CD4-positive, alpha-beta memory T cell (primary cell): ENCODE measurements at regions not wholly inside any gene's neighbourhood (a gene's known extent, or its start where the extent isn't known, plus 50 kb on each side); places are given as distances from the start of the nearest gene placed in this dataset.
A peak's percentile ranks its signal among the peaks of the same experiment; 100 is the strongest.

ENCODE experiments used
- CTCF ChIA-PET: fragments of 350-600 bp; sonication (Branson Sonifier 250); formaldehyde crosslinking; loops from one replicate; lab custom pipeline; 2021; ENCODE audit warnings: inconsistent platforms; ENCODE audit not compliant: partially characterized antibody; lab: Charles Lee
- POLR2A ChIA-PET: fragments of 350-600 bp; sonication (Branson Sonifier 250); formaldehyde crosslinking; loops from one replicate; lab custom pipeline; 2021; ENCODE audit not compliant: partially characterized antibody; lab: Charles Lee
- DNase-seq, 5 donors: peaks; one replicate each; pipeline versions ENCODE4 v3.0.0 to v3.0.0-alpha.2; 2020 to 2022; ENCODE audit warnings: mixed read lengths in 1 of 5
- H3K27ac ChIP-seq: one replicate; pipeline ENCODE4 v1.7.0; 2013; ENCODE audit warnings: low read depth, low read length
- H3K27me3 ChIP-seq: 2 replicates; pipeline ENCODE4 v1.7.0; 2013; ENCODE audit warnings: mild to moderate bottlenecking, low read length, moderate library complexity; ENCODE audit not compliant: insufficient read depth
- H3K36me3 ChIP-seq: 2 replicates; pipeline ENCODE4 v1.7.0; 2013; ENCODE audit warnings: mild to moderate bottlenecking, low read length, moderate library complexity; ENCODE audit not compliant: insufficient read depth
- H3K4me1 ChIP-seq: 2 replicates; pipeline ENCODE4 v1.7.0; 2013; ENCODE audit warnings: mild to moderate bottlenecking, low read length, moderate library complexity; ENCODE audit not compliant: insufficient read depth
- H3K4me3 ChIP-seq, 2 donors: one replicate each; pipeline ENCODE4 v1.7.0; 2013; ENCODE audit warnings: low read length in 2 of 2, mild to moderate bottlenecking in 1 of 2
- H3K9me3 ChIP-seq, 2 donors: one replicate each; pipeline ENCODE4 v1.7.0; 2013; ENCODE audit warnings: low read length in 2 of 2, control low read depth in 1 of 2; ENCODE audit not compliant: control insufficient read depth in 1 of 2
- H3K27ac Mint-ChIP-seq, 7 donors: one replicate each; pipeline ENCODE4 v1.8.0; 2020 to 2021; ENCODE audit warnings: mixed read lengths in 7 of 7, mild to moderate bottlenecking in 6 of 7, inconsistent platforms in 3 of 7, moderate library complexity in 3 of 7
- H3K27me3 Mint-ChIP-seq, 2 donors: one replicate each; pipeline ENCODE4 v1.8.0; 2020 to 2021; ENCODE audit warnings: mixed read lengths in 2 of 2
- H3K36me3 Mint-ChIP-seq, 2 donors: one replicate each; pipeline ENCODE4 v1.8.0; 2020 to 2021; ENCODE audit warnings: mixed read lengths in 2 of 2, inconsistent platforms in 1 of 2, mild to moderate bottlenecking in 1 of 2
- H3K4me1 Mint-ChIP-seq, 4 donors: one replicate each; pipeline ENCODE4 v1.8.0; 2020 to 2021; ENCODE audit warnings: mixed read lengths in 4 of 4, mild to moderate bottlenecking in 1 of 4
- H3K4me3 Mint-ChIP-seq, 8 donors: one replicate each; pipeline ENCODE4 v1.8.0; 2020 to 2021; ENCODE audit warnings: mixed read lengths in 8 of 8, mild to moderate bottlenecking in 7 of 8, moderate library complexity in 6 of 8, inconsistent platforms in 3 of 8
- H3K9me3 Mint-ChIP-seq, 8 donors: one replicate each; pipeline ENCODE4 v1.8.0; 2020 to 2021; ENCODE audit warnings: mixed read lengths in 8 of 8, mild to moderate bottlenecking in 5 of 8, inconsistent platforms in 3 of 8, moderate library complexity in 1 of 8
- intact Hi-C: fragments of 100-400 bp; cut with micrococcal nuclease; formaldehyde crosslinking; loops from one replicate; pipeline ENCODE4 v1.15.1; 2023

DNA sequence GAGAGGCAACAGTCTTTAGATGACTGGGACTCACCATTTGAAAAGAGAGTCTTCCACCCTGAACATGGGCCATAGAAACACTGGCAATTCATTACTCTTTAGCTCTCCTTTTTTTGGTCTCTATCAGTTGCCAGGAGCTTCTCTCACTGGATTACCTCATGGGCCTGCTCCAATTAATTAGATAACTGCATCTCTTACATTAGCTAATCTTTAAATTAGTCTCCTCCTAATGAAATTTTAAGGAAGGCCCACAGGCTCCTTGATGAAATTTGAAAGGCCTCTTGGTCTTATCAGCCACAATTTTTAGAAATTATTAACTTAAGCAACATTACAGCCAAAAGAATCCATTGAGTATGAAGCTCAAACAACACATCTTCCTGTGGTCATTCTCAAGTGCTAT, 184.4 kb downstream of the UNC5CL start:
- Mint-ChIP-seq H3K36me3 (no peaks in the 10 kb centered on the region), H3K27me3 (peaks cover 7 to 13% of the 10 kb centered on the region in 2 donors), H3K9me3 (peaks cover 0 to 5% (median 0%) of the 10 kb centered on the region in 8 donors), H3K27ac (no peak overlapping the region), H3K4me1 (peaks cover 0 to 2% (median 0%) of the 10 kb centered on the region in 4 donors), H3K4me3 (no peak overlapping the region)
- Histone ChIP-seq H3K4me3 (no peak overlapping the region), H3K4me1 (no peaks in the 10 kb centered on the region), H3K36me3 (no peaks in the 10 kb centered on the region), H3K27me3 (no peaks in the 10 kb centered on the region), H3K27ac (no peak overlapping the region), H3K9me3 (no peaks in the 10 kb centered on the region)
- CTCF ChIA-PET: no interaction called here
- intact Hi-C loops: no loop called here
- no peak for DNase-seq
- POLR2A ChIA-PET: no interaction called here

DNA sequence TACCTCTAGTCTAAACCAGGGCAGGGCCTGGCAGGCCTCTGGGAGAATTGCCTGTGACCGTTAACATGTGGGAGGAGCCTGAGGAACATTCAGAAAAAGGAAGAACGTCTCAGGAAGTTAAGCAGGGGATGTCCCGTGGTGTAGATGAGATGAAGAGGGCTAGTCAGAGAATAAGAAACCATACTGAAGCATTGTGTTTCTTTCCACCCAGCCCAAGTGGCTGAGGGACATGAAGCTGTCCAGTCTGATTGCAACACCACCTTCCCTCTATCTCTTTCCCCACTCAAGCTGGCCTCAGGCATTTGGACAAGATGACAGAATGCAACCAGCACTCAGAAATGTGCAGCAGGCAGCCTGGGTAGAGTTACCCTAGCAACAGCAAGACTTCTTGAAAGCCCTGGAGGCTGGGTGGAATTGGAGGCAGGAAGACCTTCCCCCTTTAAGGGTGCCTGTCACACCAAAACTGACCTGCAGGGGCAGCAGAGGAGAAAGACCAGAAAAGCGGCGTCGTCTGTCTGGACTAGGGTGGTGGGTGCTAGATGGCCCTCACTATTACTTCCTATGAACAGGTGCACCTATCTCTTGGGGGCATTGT, 186.1 kb downstream of the UNC5CL start:
- intact Hi-C loops: no loop called here
- CTCF ChIA-PET: interaction anchor here (0.8 kb wide), 1 partner anchor 10 kb away, joined by 3 read pairs; no protein-coding TSS in a partner anchor

DNA sequence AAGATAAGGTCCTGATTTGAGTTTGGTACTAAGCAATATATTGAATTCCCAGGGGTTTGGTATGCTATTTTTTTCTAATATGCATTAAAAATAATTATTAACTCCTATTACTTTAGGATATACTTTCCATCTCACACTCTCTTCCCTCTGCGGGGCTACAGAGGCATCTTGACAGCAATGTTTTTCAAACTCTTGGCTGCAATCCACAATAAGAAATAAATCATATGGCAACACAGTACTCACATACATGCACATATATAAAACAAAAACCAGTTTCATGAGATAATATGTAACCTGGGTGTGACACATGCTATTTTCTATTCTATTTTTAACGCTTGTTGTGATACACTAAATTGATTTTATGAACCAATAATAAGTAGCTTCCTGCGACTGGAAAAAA, 189.5 kb downstream of the UNC5CL start:
- no peak overlapping the region for H3K27ac ChIP-seq
- H3K9me3 Mint-ChIP-seq: no peaks in the 10 kb centered on the region
- no peaks in the 10 kb centered on the region for H3K27me3 ChIP-seq
- no peak overlapping the region for H3K27ac Mint-ChIP-seq
- H3K4me3 ChIP-seq: no peak overlapping the region
- H3K4me3 Mint-ChIP-seq: no peak overlapping the region
- POLR2A ChIA-PET: no interaction called here
- H3K27me3 Mint-ChIP-seq: peaks cover 13% of the 10 kb centered on the region in 2 donors
- DNase-seq: no peak
- no peaks in the 10 kb centered on the region for H3K4me1 ChIP-seq
- H3K36me3 ChIP-seq: no peaks in the 10 kb centered on the region
- intact Hi-C loops: loop anchor here (5.0 kb wide), 1 partner anchor 1502 kb away; no protein-coding TSS in a partner anchor
- no peaks in the 10 kb centered on the region for H3K9me3 ChIP-seq
- CTCF ChIA-PET: no interaction called here
- no peaks in the 10 kb centered on the region for H3K36me3 Mint-ChIP-seq
- peaks cover 0 to 2% (median 0%) of the 10 kb centered on the region in 4 donors for H3K4me1 Mint-ChIP-seq

More for the DNA sequence above, 186.1 kb downstream of the UNC5CL start:
- H3K27me3 ChIP-seq: no peaks in the 10 kb centered on the region
- no peaks in the 10 kb centered on the region for H3K9me3 ChIP-seq
- Mint-ChIP-seq H3K4me1 (peaks cover 0 to 2% (median 0%) of the 10 kb centered on the region in 4 donors), H3K27ac (no peak overlapping the region), H3K4me3 (no peak overlapping the region), H3K9me3 (peaks cover 0 to 2% (median 0%) of the 10 kb centered on the region in 8 donors), H3K27me3 (peaks cover 7 to 13% of the 10 kb centered on the region in 2 donors), H3K36me3 (no peaks in the 10 kb centered on the region)
- no peaks in the 10 kb centered on the region for H3K4me1 ChIP-seq
- H3K4me3 ChIP-seq: no peak overlapping the region
- DNase-seq: no peak
- POLR2A ChIA-PET: no interaction called here
- no peaks in the 10 kb centered on the region for H3K36me3 ChIP-seq
- no peak overlapping the region for H3K27ac ChIP-seq

- H3K4me1 ChIP-seq: no peaks in the 10 kb centered on the region
- Mint-ChIP-seq H3K27me3 (peaks cover 13 to 15% of the 10 kb centered on the region in 2 donors), H3K9me3 (no peaks in the 10 kb centered on the region), H3K36me3 (no peaks in the 10 kb centered on the region), H3K4me1 (peaks cover 0 to 2% (median 0%) of the 10 kb centered on the region in 4 donors), H3K4me3 (no peak overlapping the region), H3K27ac (no peak overlapping the region)
- ChIA-PET POLR2A (no interaction called here), CTCF (no interaction called here)
- intact Hi-C loops: loop anchor here (5.0 kb wide), 1 partner anchor 1502 kb away; no protein-coding TSS in a partner anchor
- no peak for DNase-seq
- no peaks in the 10 kb centered on the region for H3K36me3 ChIP-seq
- H3K9me3 ChIP-seq: no peaks in the 10 kb centered on the region
- no peak overlapping the region for H3K27ac ChIP-seq
- H3K27me3 ChIP-seq: no peaks in the 10 kb centered on the region
- H3K4me3 ChIP-seq: no peak overlapping the region
Measured at GRCh38 chr6:40848868-40849514, 190.0 kb downstream of the UNC5CL start.

DNA sequence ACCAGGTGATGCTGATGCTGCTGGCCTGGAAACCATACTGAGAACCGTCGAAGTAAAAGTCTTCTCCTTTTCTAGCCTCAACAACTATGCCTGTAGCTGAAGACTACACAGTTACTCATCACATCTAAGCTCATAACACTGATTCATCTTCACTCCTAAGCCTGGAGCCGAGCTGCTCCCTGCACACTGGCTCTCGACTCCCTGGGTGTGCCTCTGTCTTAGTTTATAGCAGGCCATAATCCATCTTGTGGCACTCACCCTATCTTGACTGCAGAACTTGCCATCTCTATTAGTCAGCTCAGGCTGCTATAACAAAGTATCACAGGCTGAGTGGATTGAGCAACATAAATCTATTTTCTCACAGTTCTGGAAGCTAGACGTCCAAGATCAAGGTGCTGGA, 191.0 kb downstream of the UNC5CL start:
- H3K27me3 ChIP-seq: no peaks in the 10 kb centered on the region
- H3K4me3 ChIP-seq: no peak overlapping the region
- H3K36me3 ChIP-seq: no peaks in the 10 kb centered on the region
- POLR2A ChIA-PET: no interaction called here
- H3K4me1 ChIP-seq: no peaks in the 10 kb centered on the region
- Mint-ChIP-seq H3K9me3 (no peaks in the 10 kb centered on the region), H3K36me3 (no peaks in the 10 kb centered on the region), H3K27me3 (peaks cover 11 to 15% of the 10 kb centered on the region in 2 donors), H3K4me3 (no peak overlapping the region), H3K4me1 (peaks cover 0 to 2% (median 0%) of the 10 kb centered on the region in 4 donors), H3K27ac (no peak overlapping the region)
- DNase-seq: no peak
- H3K27ac ChIP-seq: no peak overlapping the region
- CTCF ChIA-PET: interaction anchor here (1.6 kb wide), 1 partner anchor 261 kb away, joined by 3 read pairs; the partner anchor contains the start of gene LRFN2
- no peaks in the 10 kb centered on the region for H3K9me3 ChIP-seq
- intact Hi-C loops: loop anchor here (5.0 kb wide), 1 partner anchor 1501 kb away; no protein-coding TSS in a partner anchor

DNA sequence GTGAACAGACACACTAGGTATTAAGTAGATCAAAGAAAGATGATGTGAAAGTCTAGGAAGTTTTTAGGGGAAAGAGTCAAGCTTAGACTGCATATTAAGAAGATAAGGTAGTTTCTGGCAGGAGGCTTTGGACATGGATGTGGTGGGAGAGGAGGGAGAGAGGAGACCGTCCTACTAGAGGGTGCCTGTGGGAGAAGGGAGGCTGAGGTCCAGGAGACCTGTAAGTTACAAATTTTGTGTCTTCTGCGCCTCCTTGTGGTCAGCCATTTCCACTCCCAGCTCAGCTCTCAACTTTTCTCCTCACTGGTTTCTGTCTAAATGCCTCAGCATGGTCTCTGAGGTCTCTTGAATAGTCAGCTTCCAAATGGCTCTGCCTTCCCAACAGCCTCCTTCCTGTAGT, 193.5 kb downstream of the UNC5CL start:
- H3K9me3 Mint-ChIP-seq: no peaks in the 10 kb centered on the region
- peaks cover 17 to 22% of the 10 kb centered on the region in 2 donors for H3K27me3 Mint-ChIP-seq
- no peaks in the 10 kb centered on the region for H3K4me1 Mint-ChIP-seq
- H3K36me3 Mint-ChIP-seq: no peaks in the 10 kb centered on the region
- POLR2A ChIA-PET: no interaction called here
- Histone ChIP-seq H3K27ac (no peak overlapping the region), H3K9me3 (no peaks in the 10 kb centered on the region), H3K4me3 (no peak overlapping the region), H3K4me1 (no peaks in the 10 kb centered on the region), H3K27me3 (no peaks in the 10 kb centered on the region), H3K36me3 (no peaks in the 10 kb centered on the region)
- H3K4me3 Mint-ChIP-seq: no peak overlapping the region
- intact Hi-C loops: loop anchor here (5.0 kb wide), 1 partner anchor 1498 kb away; no protein-coding TSS in a partner anchor
- DNase-seq: peak in 3 of 5 donors; percentile 0 to 5 (median 2)
- no peak overlapping the region for H3K27ac Mint-ChIP-seq
- CTCF ChIA-PET: no interaction called here

GRCh38 chr6:40844246-40844645, 194.8 kb downstream of the UNC5CL start:
- H3K4me3 ChIP-seq: no peak overlapping the region
- Mint-ChIP-seq H3K36me3 (no peaks in the 10 kb centered on the region), H3K27me3 (peaks cover 18 to 22% of the 10 kb centered on the region in 2 donors), H3K27ac (no peak overlapping the region), H3K9me3 (no peaks in the 10 kb centered on the region), H3K4me3 (no peak overlapping the region), H3K4me1 (no peaks in the 10 kb centered on the region)
- CTCF ChIA-PET: interaction anchor here (0.7 kb wide), 1 partner anchor 10 kb away, joined by 4 read pairs; no protein-coding TSS in a partner anchor
- intact Hi-C loops: no loop called here
- no peaks in the 10 kb centered on the region for H3K9me3 ChIP-seq
- H3K36me3 ChIP-seq: no peaks in the 10 kb centered on the region
- no peak overlapping the region for H3K27ac ChIP-seq
- no peaks in the 10 kb centered on the region for H3K4me1 ChIP-seq
- no peaks in the 10 kb centered on the region for H3K27me3 ChIP-seq
- no peak for DNase-seq
- POLR2A ChIA-PET: no interaction called here
